Effector memory CD4-positive, alpha-beta T cell (primary cell): ENCODE measurements at regions not wholly inside any gene's neighbourhood (a gene's known extent, or its start where the extent isn't known, plus 50 kb on each side); places are given as distances from the start of the nearest gene placed in this dataset.

Source experiments
- DNase-seq, 3 donors: peaks; one replicate each; pipeline ENCODE4 v3.0.0-alpha.2; 2020
- H3K27ac ChIP-seq: 2 replicates; pipeline ENCODE4 v1.7.0; 2013; ENCODE audit warnings: mild to moderate bottlenecking, low read length, moderate library complexity; ENCODE audit not compliant: insufficient read depth, poor library complexity, severe bottlenecking
- H3K27me3 ChIP-seq: replicated peaks from 2 replicates; pipeline ENCODE4 v1.7.0; 2013; ENCODE audit warnings: mild to moderate bottlenecking, low read length; ENCODE audit not compliant: insufficient read depth, control insufficient read depth, poor library complexity, severe bottlenecking
- H3K36me3 ChIP-seq: 2 replicates; pipeline ENCODE4 v1.7.0; 2013; ENCODE audit warnings: mild to moderate bottlenecking, low read length, moderate library complexity; ENCODE audit not compliant: control insufficient read depth, insufficient read depth
- H3K4me1 ChIP-seq: 2 replicates; pipeline ENCODE4 v1.7.0; 2013; ENCODE audit warnings: low read length, mild to moderate bottlenecking; ENCODE audit not compliant: control insufficient read depth, insufficient read depth, poor library complexity, severe bottlenecking
- H3K4me3 ChIP-seq: 2 replicates; pipeline ENCODE4 v1.7.0; 2013; ENCODE audit warnings: low read length, low read depth, mild to moderate bottlenecking; ENCODE audit not compliant: insufficient read depth, poor library complexity, severe bottlenecking
- H3K9me3 ChIP-seq: 2 replicates; pipeline ENCODE4 v1.7.0; 2013; ENCODE audit warnings: mild to moderate bottlenecking, low read length, moderate library complexity; ENCODE audit not compliant: control insufficient read depth

- Histone ChIP-seq H3K27me3 (no peaks in the 10 kb centered on the region), H3K9me3 (no peaks in the 10 kb centered on the region), H3K4me1 (no peaks in the 10 kb centered on the region), H3K4me3 (no peak overlapping the region), H3K36me3 (no peaks in the 10 kb centered on the region), H3K27ac (no peak overlapping the region)
- no peak for DNase-seq
Measured at GRCh38 chr6:105831311-105832097, 254.6 kb upstream of the PRDM1 start.

GRCh38 chr6:105825210-105825609, 260.9 kb upstream of the PRDM1 start:
- H3K4me3 ChIP-seq = no peak overlapping the region
- H3K27me3 ChIP-seq = no peaks in the 10 kb centered on the region
- H3K4me1 ChIP-seq = no peaks in the 10 kb centered on the region
- no peak overlapping the region for H3K27ac ChIP-seq
- no peaks in the 10 kb centered on the region for H3K36me3 ChIP-seq
- H3K9me3 ChIP-seq = no peaks in the 10 kb centered on the region
- DNase-seq = no peak

GRCh38 chr6:105824732-105825131, 261.4 kb upstream of the PRDM1 start:
- H3K9me3 ChIP-seq = no peaks in the 10 kb centered on the region
- no peak overlapping the region for H3K27ac ChIP-seq
- H3K27me3 ChIP-seq = no peaks in the 10 kb centered on the region
- DNase-seq = no peak
- no peaks in the 10 kb centered on the region for H3K4me1 ChIP-seq
- no peak overlapping the region for H3K4me3 ChIP-seq
- no peaks in the 10 kb centered on the region for H3K36me3 ChIP-seq

- Histone ChIP-seq H3K4me1 (no peaks in the 10 kb centered on the region), H3K9me3 (no peaks in the 10 kb centered on the region), H3K27ac (no peak overlapping the region), H3K36me3 (no peaks in the 10 kb centered on the region), H3K27me3 (no peaks in the 10 kb centered on the region), H3K4me3 (no peak overlapping the region)
- no peak for DNase-seq
Measured at GRCh38 chr6:105821777-105822176, 264.4 kb upstream of the PRDM1 start.

- Histone ChIP-seq H3K36me3 (no peaks in the 10 kb centered on the region), H3K4me1 (no peaks in the 10 kb centered on the region), H3K27me3 (no peaks in the 10 kb centered on the region), H3K4me3 (no peak overlapping the region), H3K9me3 (no peaks in the 10 kb centered on the region), H3K27ac (no peak overlapping the region)
- DNase-seq = no peak
Measured at GRCh38 chr6:105821027-105821426, 265.1 kb upstream of the PRDM1 start.

GRCh38 chr6:105819745-105820144, 266.4 kb upstream of the PRDM1 start:
- Histone ChIP-seq H3K4me1 (peaks cover 2% of the 10 kb centered on the region), H3K9me3 (no peaks in the 10 kb centered on the region), H3K27me3 (no peaks in the 10 kb centered on the region), H3K36me3 (no peaks in the 10 kb centered on the region), H3K4me3 (no peak overlapping the region), H3K27ac (no peak overlapping the region)
- DNase-seq = no peak

- Histone ChIP-seq H3K27me3 (no peaks in the 10 kb centered on the region), H3K27ac (no peak overlapping the region), H3K36me3 (no peaks in the 10 kb centered on the region), H3K4me3 (no peak overlapping the region), H3K4me1 (peaks cover 3% of the 10 kb centered on the region), H3K9me3 (no peaks in the 10 kb centered on the region)
- DNase-seq = no peak
Measured at GRCh38 chr6:105818505-105818904, 267.6 kb upstream of the PRDM1 start.

GRCh38 chr6:105817961-105818360, 268.2 kb upstream of the PRDM1 start:
- Histone ChIP-seq H3K36me3 (no peaks in the 10 kb centered on the region), H3K4me3 (no peak overlapping the region), H3K4me1 (peaks cover 3% of the 10 kb centered on the region), H3K9me3 (no peaks in the 10 kb centered on the region), H3K27me3 (no peaks in the 10 kb centered on the region), H3K27ac (no peak overlapping the region)
- no peak for DNase-seq

- peaks cover 3% of the 10 kb centered on the region for H3K4me1 ChIP-seq
- DNase-seq = no peak
- H3K27me3 ChIP-seq = no peaks in the 10 kb centered on the region
- H3K9me3 ChIP-seq = no peaks in the 10 kb centered on the region
- no peaks in the 10 kb centered on the region for H3K36me3 ChIP-seq
- H3K27ac ChIP-seq = no peak overlapping the region
- H3K4me3 ChIP-seq = no peak overlapping the region
Measured at GRCh38 chr6:105817370-105817769, 268.8 kb upstream of the PRDM1 start.

- Histone ChIP-seq H3K27ac (no peak overlapping the region), H3K27me3 (no peaks in the 10 kb centered on the region), H3K4me3 (no peak overlapping the region), H3K4me1 (peaks cover 3% of the 10 kb centered on the region), H3K36me3 (no peaks in the 10 kb centered on the region), H3K9me3 (no peaks in the 10 kb centered on the region)
- DNase-seq = no peak
Measured at GRCh38 chr6:105816847-105817246, 269.3 kb upstream of the PRDM1 start.
